ENCODE measurements at regions not wholly inside any gene's neighbourhood (a gene's known extent, or its start where the extent isn't known, plus 50 kb on each side); places are given as distances from the start of the nearest gene placed in this dataset.

GRCh38 chr15:36525430-36525829 is 54.0 kb upstream of the CDIN1 start:
- Histone ChIP-seq H3K27ac (ENCODE audit: low read length) (peak overlapping the region; percentile 60), H3K9me2 (ENCODE audit: insufficient read depth, low read length) (no peaks in the 10 kb centered on the region), H3K4me2 (ENCODE audit: low read length) (peak overlapping the region; percentile 29)

GRCh38 chr15:36527235-36528162 is 51.9 kb upstream of the CDIN1 start:
- peak overlapping the region; percentile 43 for H3K4me2 ChIP-seq (ENCODE audit: low read length)
- peak overlapping the region; percentile 51 for H3K9ac ChIP-seq (ENCODE audit: low read length)
- no peak for TF ChIP-seq TAF1 (IDR thresholded peaks at IDR 0.05; ENCODE audit: low read depth)
- peak; percentile 44 for TF ChIP-seq POLR2AphosphoS5 (IDR thresholded peaks at IDR 0.05)
- peak; percentile 64 for TF ChIP-seq REST (IDR thresholded peaks at IDR 0.05; ENCODE audit: borderline replicate concordance)
- peak overlapping the region; percentile 46 for H3K4me3 ChIP-seq (ENCODE audit: low read length)
- H4K20me1 ChIP-seq (ENCODE audit: insufficient read depth), result no peaks in the 10 kb centered on the region
- H3K79me2 ChIP-seq (replicated peaks; ENCODE audit: insufficient read depth, low read length), result no peaks in the 10 kb centered on the region
- H2AFZ ChIP-seq (ENCODE audit: low read depth, low read length), result no peak overlapping the region
- H3K9me2 ChIP-seq (ENCODE audit: insufficient read depth, low read length), result no peaks in the 10 kb centered on the region
- H3K9me3 ChIP-seq (ENCODE audit: low read length), result no peaks in the 10 kb centered on the region
- H3K36me3 ChIP-seq (ENCODE audit: insufficient read depth, low read length), result no peaks in the 10 kb centered on the region
- peak overlapping the region; percentile 78 for H3K27ac ChIP-seq (ENCODE audit: low read length)
- H3K27me3 ChIP-seq (ENCODE audit: insufficient read depth, low read depth, low read length), result no peaks in the 10 kb centered on the region
- no peaks in the 10 kb centered on the region for H3F3A ChIP-seq (ENCODE audit: insufficient read depth, low read length, poor library complexity, severe bottlenecking)

More at GRCh38 chr15:36525430-36525829, 54.0 kb upstream of the CDIN1 start:
- Histone ChIP-seq H3F3A (ENCODE audit: insufficient read depth, low read length, poor library complexity, severe bottlenecking) (no peaks in the 10 kb centered on the region), H3K79me2 (replicated peaks; ENCODE audit: insufficient read depth, low read length) (no peaks in the 10 kb centered on the region), H3K27me3 (ENCODE audit: insufficient read depth, low read depth, low read length) (no peaks in the 10 kb centered on the region), H3K9ac (ENCODE audit: low read length) (no peak overlapping the region), H3K4me3 (ENCODE audit: low read length) (peak overlapping the region; percentile 12), H3K9me3 (ENCODE audit: low read length) (no peaks in the 10 kb centered on the region), H2AFZ (ENCODE audit: low read depth, low read length) (no peak overlapping the region), H4K20me1 (ENCODE audit: insufficient read depth) (no peaks in the 10 kb centered on the region), H3K36me3 (ENCODE audit: insufficient read depth, low read length) (no peaks in the 10 kb centered on the region)
- TF ChIP-seq POLR2AphosphoS5 (IDR thresholded peaks at IDR 0.05) (peak; percentile 71), EZH2 (IDR thresholded peaks at IDR 0.05; ENCODE audit: borderline replicate concordance, insufficient read depth, low read length, poor library complexity, severe bottlenecking) (no peak), TAF1 (IDR thresholded peaks at IDR 0.05; ENCODE audit: low read depth) (no peak), EP300 (conservative IDR thresholded peaks at IDR 0.05; ENCODE audit: poor library complexity, severe bottlenecking) (peak; percentile 89)

GRCh38 chr15:36529296-36530011 is 50.0 kb upstream of the CDIN1 start:
- H4K20me1 ChIP-seq (ENCODE audit: insufficient read depth), result no peaks in the 10 kb centered on the region
- no peaks in the 10 kb centered on the region for H3K27me3 ChIP-seq (ENCODE audit: insufficient read depth, low read depth, low read length)
- no peaks in the 10 kb centered on the region for H3F3A ChIP-seq (ENCODE audit: insufficient read depth, low read length, poor library complexity, severe bottlenecking)
- H3K79me2 ChIP-seq (replicated peaks; ENCODE audit: insufficient read depth, low read length), result no peaks in the 10 kb centered on the region
- TF ChIP-seq MXI1 (conservative IDR thresholded peaks at IDR 0.05; ENCODE audit: poor library complexity, severe bottlenecking) (no peak), EZH2 (IDR thresholded peaks at IDR 0.05; ENCODE audit: borderline replicate concordance, insufficient read depth, low read length, poor library complexity, severe bottlenecking) (no peak), CTCF (IDR thresholded peaks at IDR 0.05; ENCODE audit: poor library complexity, severe bottlenecking) (no peak)
- H3K4me2 ChIP-seq (ENCODE audit: low read length), result no peak overlapping the region
- H3K9me2 ChIP-seq (ENCODE audit: insufficient read depth, low read length), result no peaks in the 10 kb centered on the region
- no peak overlapping the region for H3K27ac ChIP-seq (ENCODE audit: low read length)
- no peak overlapping the region for H3K4me3 ChIP-seq (ENCODE audit: low read length)
- H3K36me3 ChIP-seq (ENCODE audit: insufficient read depth, low read length), result no peaks in the 10 kb centered on the region
- no peak overlapping the region for H3K9ac ChIP-seq (ENCODE audit: low read length)
- H3K9me3 ChIP-seq (ENCODE audit: low read length), result no peaks in the 10 kb centered on the region
- no peak overlapping the region for H2AFZ ChIP-seq (ENCODE audit: low read depth, low read length)

Data from neural cell (in vitro differentiated cells).